Adrenal gland (tissue), 5 donors: ENCODE measurements at regions not wholly inside any gene's neighbourhood (a gene's known extent, or its start where the extent isn't known, plus 50 kb on each side); places are given as distances from the start of the nearest gene placed in this dataset.

Experiments used
- CTCF ChIP-seq, 6 experiments: fragments of 450-650 bp in 4 of 6; fragments of 200-600 bp in 2 of 6; sonication (generic) in 1 of 6; IDR thresholded peaks; 1 replicate in 5 of 6; 2 replicates in 1 of 6; pipeline versions ENCODE4 v1.5.1 to v1.8.0; 2016 to 2021; ENCODE audit warnings: antibody characterized with exemption in 6 of 6, mild to moderate bottlenecking in 2 of 6, moderate library complexity in 1 of 6
- POLR2A ChIP-seq, 2 donors: fragments of 450-650 bp; IDR thresholded peaks; one replicate each; pipeline ENCODE4 v1.6.1; 2017; ENCODE audit warnings: antibody characterized with exemption in 2 of 2, mild to moderate bottlenecking in 2 of 2, moderate library complexity in 1 of 2
- donor health status: DM: no; HTN: no; CAD: no.

GRCh38 chr7:34471844-34472243 lies 186.2 kb upstream of the NPSR1 start:
- TF ChIP-seq CTCF (IDR thresholded peaks at IDR 0.05): no peak
- no peak for TF ChIP-seq POLR2A (IDR thresholded peaks at IDR 0.05)
